Skeletal muscle satellite cell (primary cell): ENCODE measurements at regions not wholly inside any gene's neighbourhood (a gene's known extent, or its start where the extent isn't known, plus 50 kb on each side); places are given as distances from the start of the nearest gene placed in this dataset.
A peak's percentile ranks its signal among the peaks of the same experiment; 100 is the strongest.

ENCODE experiments used
- H3K27me3 ChIP-seq: 2 replicates; pipeline ENCODE4 v1.7.0; 2013; ENCODE audit warnings: low read length; ENCODE audit not compliant: control insufficient read depth, insufficient read depth
- H3K36me3 ChIP-seq: 2 replicates; pipeline ENCODE4 v1.7.0; 2013; ENCODE audit warnings: mild to moderate bottlenecking, control low read depth, low read length; ENCODE audit not compliant: insufficient read depth
- H3K4me1 ChIP-seq: 2 replicates; pipeline ENCODE4 v1.7.0; 2013; ENCODE audit warnings: low read length; ENCODE audit not compliant: control insufficient read depth, insufficient read depth
- H3K4me2 ChIP-seq: 2 replicates; pipeline ENCODE4 v1.7.0; 2013; ENCODE audit warnings: mild to moderate bottlenecking, low read length
- H3K4me3 ChIP-seq: 2 replicates; pipeline ENCODE4 v1.7.0; 2013; ENCODE audit warnings: low read length
- H3K9ac ChIP-seq: 2 replicates; pipeline ENCODE4 v1.7.0; 2013; ENCODE audit warnings: mild to moderate bottlenecking, low read depth, low read length, moderate library complexity
- H3K9me3 ChIP-seq: replicated peaks from 2 replicates; pipeline ENCODE4 v1.7.0; 2013; ENCODE audit warnings: mild to moderate bottlenecking, control low read depth, low read length

GRCh38 chr2:40544072-40544471 lies 92.2 kb upstream of the SLC8A1 start:
- no peaks in the 10 kb centered on the region for H3K27me3 ChIP-seq
- no peaks in the 10 kb centered on the region for H3K9me3 ChIP-seq
- no peaks in the 10 kb centered on the region for H3K4me1 ChIP-seq
- no peak overlapping the region for H3K9ac ChIP-seq
- H3K4me2 ChIP-seq, result no peak overlapping the region
- no peaks in the 10 kb centered on the region for H3K36me3 ChIP-seq
- H3K4me3 ChIP-seq, result no peak overlapping the region

GRCh38 chr2:40545645-40546044 lies 93.8 kb upstream of the SLC8A1 start:
- Histone ChIP-seq H3K9ac (no peak overlapping the region), H3K4me3 (no peak overlapping the region), H3K36me3 (no peaks in the 10 kb centered on the region), H3K9me3 (no peaks in the 10 kb centered on the region), H3K4me2 (no peak overlapping the region), H3K27me3 (no peaks in the 10 kb centered on the region), H3K4me1 (no peaks in the 10 kb centered on the region)

GRCh38 chr2:40546439-40547191 lies 94.7 kb upstream of the SLC8A1 start:
- Histone ChIP-seq H3K9me3 (no peaks in the 10 kb centered on the region), H3K36me3 (no peaks in the 10 kb centered on the region), H3K27me3 (no peaks in the 10 kb centered on the region), H3K4me1 (no peaks in the 10 kb centered on the region), H3K4me2 (no peak overlapping the region), H3K4me3 (no peak overlapping the region), H3K9ac (no peak overlapping the region)

- no peak overlapping the region for H3K9ac ChIP-seq
- no peaks in the 10 kb centered on the region for H3K9me3 ChIP-seq
- H3K27me3 ChIP-seq, result no peaks in the 10 kb centered on the region
- no peaks in the 10 kb centered on the region for H3K4me1 ChIP-seq
- H3K36me3 ChIP-seq, result no peaks in the 10 kb centered on the region
- H3K4me2 ChIP-seq, result no peak overlapping the region
- H3K4me3 ChIP-seq, result no peak overlapping the region
Observed at GRCh38 chr2:40548521-40548920, 96.6 kb upstream of the SLC8A1 start.

GRCh38 chr2:40550085-40550484 lies 98.2 kb upstream of the SLC8A1 start:
- Histone ChIP-seq H3K9ac (no peak overlapping the region), H3K4me3 (no peak overlapping the region), H3K4me2 (no peak overlapping the region), H3K27me3 (no peaks in the 10 kb centered on the region), H3K4me1 (no peaks in the 10 kb centered on the region), H3K36me3 (no peaks in the 10 kb centered on the region), H3K9me3 (no peaks in the 10 kb centered on the region)

GRCh38 chr2:40551081-40551480 lies 99.2 kb upstream of the SLC8A1 start:
- Histone ChIP-seq H3K4me2 (no peak overlapping the region), H3K36me3 (no peaks in the 10 kb centered on the region), H3K9me3 (no peaks in the 10 kb centered on the region), H3K27me3 (no peaks in the 10 kb centered on the region), H3K4me3 (no peak overlapping the region), H3K9ac (no peak overlapping the region), H3K4me1 (no peaks in the 10 kb centered on the region)

- H3K4me3 ChIP-seq, result no peak overlapping the region
- no peaks in the 10 kb centered on the region for H3K9me3 ChIP-seq
- no peaks in the 10 kb centered on the region for H3K36me3 ChIP-seq
- no peak overlapping the region for H3K9ac ChIP-seq
- H3K27me3 ChIP-seq, result no peaks in the 10 kb centered on the region
- H3K4me1 ChIP-seq, result peaks cover 9% of the 10 kb centered on the region
- H3K4me2 ChIP-seq, result no peak overlapping the region
Observed at GRCh38 chr2:40554665-40555294, 102.9 kb upstream of the SLC8A1 start.

- H3K9me3 ChIP-seq, result no peaks in the 10 kb centered on the region
- H3K4me1 ChIP-seq, result peaks cover 9% of the 10 kb centered on the region
- H3K4me2 ChIP-seq, result no peak overlapping the region
- H3K36me3 ChIP-seq, result no peaks in the 10 kb centered on the region
- no peak overlapping the region for H3K4me3 ChIP-seq
- no peaks in the 10 kb centered on the region for H3K27me3 ChIP-seq
- no peak overlapping the region for H3K9ac ChIP-seq
Observed at GRCh38 chr2:40556293-40556692, 104.4 kb upstream of the SLC8A1 start.

- peaks cover 9% of the 10 kb centered on the region for H3K4me1 ChIP-seq
- no peaks in the 10 kb centered on the region for H3K9me3 ChIP-seq
- no peaks in the 10 kb centered on the region for H3K36me3 ChIP-seq
- H3K27me3 ChIP-seq, result no peaks in the 10 kb centered on the region
- H3K4me2 ChIP-seq, result no peak overlapping the region
- no peak overlapping the region for H3K9ac ChIP-seq
- H3K4me3 ChIP-seq, result no peak overlapping the region
Observed at GRCh38 chr2:40556739-40557138, 104.8 kb upstream of the SLC8A1 start.

GRCh38 chr2:40558761-40559160 lies 106.9 kb upstream of the SLC8A1 start:
- Histone ChIP-seq H3K9me3 (no peaks in the 10 kb centered on the region), H3K4me2 (peak overlapping the region; percentile 20), H3K4me3 (no peak overlapping the region), H3K27me3 (no peaks in the 10 kb centered on the region), H3K4me1 (peaks cover 9% of the 10 kb centered on the region), H3K9ac (no peak overlapping the region), H3K36me3 (no peaks in the 10 kb centered on the region)

GRCh38 chr2:40559175-40559574 lies 107.3 kb upstream of the SLC8A1 start:
- no peak overlapping the region for H3K4me3 ChIP-seq
- H3K9ac ChIP-seq, result no peak overlapping the region
- no peaks in the 10 kb centered on the region for H3K27me3 ChIP-seq
- H3K4me2 ChIP-seq, result peak overlapping the region; percentile 20
- H3K36me3 ChIP-seq, result no peaks in the 10 kb centered on the region
- no peaks in the 10 kb centered on the region for H3K9me3 ChIP-seq
- peaks cover 9% of the 10 kb centered on the region for H3K4me1 ChIP-seq

- Histone ChIP-seq H3K4me1 (peaks cover 4% of the 10 kb centered on the region), H3K9ac (no peak overlapping the region), H3K36me3 (no peaks in the 10 kb centered on the region), H3K4me3 (no peak overlapping the region), H3K27me3 (no peaks in the 10 kb centered on the region), H3K9me3 (no peaks in the 10 kb centered on the region), H3K4me2 (no peak overlapping the region)
Observed at GRCh38 chr2:40564184-40564583, 112.3 kb upstream of the SLC8A1 start.
